ENCODE measurements at regions not wholly inside any gene's neighbourhood (a gene's known extent, or its start where the extent isn't known, plus 50 kb on each side); places are given as distances from the start of the nearest gene placed in this dataset.

- no peaks in the 10 kb centered on the region for H3K9me3 Mint-ChIP-seq (ENCODE audit: unreplicated experiment)
- TF ChIP-seq, protein P1, sequence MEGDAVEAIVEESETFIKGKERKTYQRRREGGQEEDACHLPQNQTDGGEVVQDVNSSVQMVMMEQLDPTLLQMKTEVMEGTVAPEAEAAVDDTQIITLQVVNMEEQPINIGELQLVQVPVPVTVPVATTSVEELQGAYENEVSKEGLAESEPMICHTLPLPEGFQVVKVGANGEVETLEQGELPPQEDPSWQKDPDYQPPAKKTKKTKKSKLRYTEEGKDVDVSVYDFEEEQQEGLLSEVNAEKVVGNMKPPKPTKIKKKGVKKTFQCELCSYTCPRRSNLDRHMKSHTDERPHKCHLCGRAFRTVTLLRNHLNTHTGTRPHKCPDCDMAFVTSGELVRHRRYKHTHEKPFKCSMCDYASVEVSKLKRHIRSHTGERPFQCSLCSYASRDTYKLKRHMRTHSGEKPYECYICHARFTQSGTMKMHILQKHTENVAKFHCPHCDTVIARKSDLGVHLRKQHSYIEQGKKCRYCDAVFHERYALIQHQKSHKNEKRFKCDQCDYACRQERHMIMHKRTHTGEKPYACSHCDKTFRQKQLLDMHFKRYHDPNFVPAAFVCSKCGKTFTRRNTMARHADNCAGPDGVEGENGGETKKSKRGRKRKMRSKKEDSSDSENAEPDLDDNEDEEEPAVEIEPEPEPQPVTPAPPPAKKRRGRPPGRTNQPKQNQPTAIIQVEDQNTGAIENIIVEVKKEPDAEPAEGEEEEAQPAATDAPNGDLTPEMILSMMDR (IDR thresholded peaks at IDR 0.05; ENCODE audit: insufficient read depth in 1 of 2, low read depth in 1 of 2, low read length in 1 of 2, severe bottlenecking in 1 of 2, unreplicated experiment in 1 of 2) = no peak
- no peaks in the 10 kb centered on the region for H3K27me3 ChIP-seq (replicated peaks; ENCODE audit: control insufficient read depth, insufficient read depth, low read length)
- intact Hi-C loops (cut with micrococcal nuclease; ENCODE audit: unreplicated experiment) = no loop called here
- CTCF ChIA-PET = no interaction called here
- no peaks in the 10 kb centered on the region for H3K27me3 Mint-ChIP-seq (ENCODE audit: insufficient read depth, unreplicated experiment)
- H3K9me3 ChIP-seq = no peaks in the 10 kb centered on the region
- DNase-seq = no peak
- no peak overlapping the region for H3K27ac Mint-ChIP-seq (ENCODE audit: unreplicated experiment)
- H3K36me3 ChIP-seq (ENCODE audit: control insufficient read depth, insufficient read depth, low read length) = no peaks in the 10 kb centered on the region
- H3K4me3 ChIP-seq (ENCODE audit: low read depth, low read length) = no peak overlapping the region
- no peaks in the 10 kb centered on the region for H3K36me3 Mint-ChIP-seq (ENCODE audit: insufficient read depth, unreplicated experiment)
- POLR2A ChIA-PET = no interaction called here
- no TSS peak for BruUV-seq (replicated peaks)
- no peaks in the 10 kb centered on the region for H3K4me1 Mint-ChIP-seq (ENCODE audit: low read depth, unreplicated experiment)
- H3K4me1 ChIP-seq = no peaks in the 10 kb centered on the region
- H3K4me3 Mint-ChIP-seq (ENCODE audit: unreplicated experiment) = no peak overlapping the region
Measured at GRCh38 chr3:104711406-104711805, 655.3 kb upstream of the ALCAM start.

GRCh38 chr3:104715972-104716371 is 650.7 kb upstream of the ALCAM start:
- H3K36me3 Mint-ChIP-seq (ENCODE audit: insufficient read depth, unreplicated experiment) = no peaks in the 10 kb centered on the region
- Histone ChIP-seq H3K9me3 (no peaks in the 10 kb centered on the region), H3K36me3 (ENCODE audit: control insufficient read depth, insufficient read depth, low read length) (no peaks in the 10 kb centered on the region), H3K4me1 (no peaks in the 10 kb centered on the region), H3K27me3 (replicated peaks; ENCODE audit: control insufficient read depth, insufficient read depth, low read length) (no peaks in the 10 kb centered on the region), H3K4me3 (ENCODE audit: low read depth, low read length) (no peak overlapping the region)
- TF ChIP-seq, protein P1 (IDR thresholded peaks at IDR 0.05; ENCODE audit: insufficient read depth in 1 of 2, low read depth in 1 of 2, low read length in 1 of 2, severe bottlenecking in 1 of 2, unreplicated experiment in 1 of 2) = no peak
- H3K27ac Mint-ChIP-seq (ENCODE audit: unreplicated experiment) = no peak overlapping the region
- BruUV-seq (replicated peaks) = no TSS peak
- no peaks in the 10 kb centered on the region for H3K4me1 Mint-ChIP-seq (ENCODE audit: low read depth, unreplicated experiment)
- intact Hi-C loops (cut with micrococcal nuclease; ENCODE audit: unreplicated experiment) = no loop called here
- no peak overlapping the region for H3K4me3 Mint-ChIP-seq (ENCODE audit: unreplicated experiment)
- ChIA-PET POLR2A (no interaction called here), CTCF (no interaction called here)
- DNase-seq = no peak
- no peaks in the 10 kb centered on the region for H3K27me3 Mint-ChIP-seq (ENCODE audit: insufficient read depth, unreplicated experiment)
- H3K9me3 Mint-ChIP-seq (ENCODE audit: unreplicated experiment) = no peaks in the 10 kb centered on the region

DNA sequence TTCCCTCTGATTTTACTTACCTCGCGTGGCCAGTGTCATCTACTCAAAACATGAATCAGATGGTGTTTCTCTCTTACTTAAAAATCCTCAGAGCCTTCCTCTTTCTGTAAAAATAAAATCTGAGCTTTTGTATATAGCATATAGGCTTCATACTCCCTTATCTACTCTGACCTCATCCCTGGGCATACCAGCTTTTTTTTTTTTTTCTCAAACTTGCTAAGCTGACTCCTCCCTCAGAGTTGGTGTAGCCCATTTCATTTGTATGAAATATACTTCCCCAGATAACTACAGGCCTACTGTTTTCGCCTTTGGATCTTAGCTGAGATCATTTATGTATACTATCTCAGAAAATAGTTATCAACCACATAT is 648.9 kb upstream of the ALCAM start:
- no peaks in the 10 kb centered on the region for H3K27me3 ChIP-seq (replicated peaks; ENCODE audit: control insufficient read depth, insufficient read depth, low read length)
- H3K9me3 Mint-ChIP-seq (ENCODE audit: unreplicated experiment) = no peaks in the 10 kb centered on the region
- ChIA-PET POLR2A (no interaction called here), CTCF (no interaction called here)
- H3K4me1 ChIP-seq = no peaks in the 10 kb centered on the region
- no peak overlapping the region for H3K27ac Mint-ChIP-seq (ENCODE audit: unreplicated experiment)
- no peaks in the 10 kb centered on the region for H3K36me3 Mint-ChIP-seq (ENCODE audit: insufficient read depth, unreplicated experiment)
- no peaks in the 10 kb centered on the region for H3K36me3 ChIP-seq (ENCODE audit: control insufficient read depth, insufficient read depth, low read length)
- H3K9me3 ChIP-seq = no peaks in the 10 kb centered on the region
- H3K27me3 Mint-ChIP-seq (ENCODE audit: insufficient read depth, unreplicated experiment) = no peaks in the 10 kb centered on the region
- H3K4me1 Mint-ChIP-seq (ENCODE audit: low read depth, unreplicated experiment) = no peaks in the 10 kb centered on the region
- H3K4me3 ChIP-seq (ENCODE audit: low read depth, low read length) = no peak overlapping the region
- BruUV-seq (replicated peaks) = no TSS peak
- no peak for DNase-seq
- intact Hi-C loops (cut with micrococcal nuclease; ENCODE audit: unreplicated experiment) = no loop called here
- no peak overlapping the region for H3K4me3 Mint-ChIP-seq (ENCODE audit: unreplicated experiment)
- TF ChIP-seq, protein P1 (IDR thresholded peaks at IDR 0.05; ENCODE audit: insufficient read depth in 1 of 2, low read depth in 1 of 2, low read length in 1 of 2, severe bottlenecking in 1 of 2, unreplicated experiment in 1 of 2) = no peak

Measured in Caco-2 (cell line).